ENCODE measurements at regions not wholly inside any gene's neighbourhood (a gene's known extent, or its start where the extent isn't known, plus 50 kb on each side); places are given as distances from the start of the nearest gene placed in this dataset.

DNA sequence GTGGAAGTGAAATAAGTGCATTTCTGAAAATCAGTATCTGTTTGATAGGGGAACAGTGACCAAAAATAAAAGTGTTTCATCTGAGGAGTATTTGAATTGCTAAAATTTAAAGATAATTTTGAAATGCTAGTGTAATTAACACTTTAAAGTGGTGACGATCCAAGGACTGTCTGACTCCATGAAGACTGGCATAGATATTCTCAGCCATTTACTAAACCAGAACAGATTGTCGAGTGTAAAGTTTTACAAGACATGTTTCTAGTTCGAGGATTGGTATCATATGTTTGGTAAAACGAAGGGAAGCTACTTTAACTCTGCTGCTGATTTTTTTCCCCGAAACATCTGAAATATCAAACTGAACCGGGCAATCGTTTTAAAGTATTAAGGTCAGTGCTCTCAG is 417.9 kb downstream of the EPHA4 start:
- ATAC-seq (no peak), DNase-seq (ENCODE audit: low spot score) (no peak)
- intact Hi-C loops (cut with DNase I): no loop called here

DNA sequence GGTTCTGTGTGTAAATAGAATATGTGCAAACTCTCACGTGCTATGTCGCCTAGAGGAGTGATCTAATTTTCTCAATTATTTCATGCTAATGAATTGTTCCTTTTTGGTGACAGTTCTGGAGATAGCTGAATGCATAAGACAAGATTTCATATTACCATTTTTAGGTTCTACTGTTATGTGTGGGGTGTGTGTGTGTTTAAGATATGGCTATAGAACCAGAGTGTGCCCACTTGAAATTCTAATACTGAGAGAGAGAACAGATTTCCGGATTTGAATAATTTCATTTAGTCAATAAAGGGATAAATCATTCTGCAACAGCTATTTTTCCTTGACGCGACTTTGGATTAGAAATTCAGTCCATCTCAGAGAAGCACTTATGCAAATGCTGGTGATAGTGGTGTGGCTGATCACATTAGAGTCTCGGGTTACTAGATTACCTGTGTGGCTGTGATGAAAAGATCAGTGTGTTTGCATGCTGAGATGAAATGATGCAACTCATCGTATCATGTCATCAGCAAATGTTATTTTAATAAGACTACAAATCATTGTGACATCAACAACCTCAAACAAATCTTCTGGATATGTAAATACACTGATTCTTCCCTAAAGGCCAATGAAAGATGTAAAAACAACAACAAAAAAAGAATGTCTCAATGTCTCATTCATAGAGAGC is 415.9 kb downstream of the EPHA4 start:
- intact Hi-C loops (cut with DNase I): no loop called here
- DNase-seq (ENCODE audit: low spot score) (no peak), ATAC-seq (no peak)

- DNase-seq (ENCODE audit: low spot score): no peak
- no peak for ATAC-seq
- intact Hi-C loops (cut with DNase I): no loop called here
Observed at GRCh38 chr2:221161186-221161585, 410.9 kb downstream of the EPHA4 start.

- peak; percentile 97 for ATAC-seq
- intact Hi-C loops (cut with DNase I): no loop called here
- DNase-seq (ENCODE audit: low spot score): no peak
Observed at GRCh38 chr2:221166292-221166691, 405.8 kb downstream of the EPHA4 start.

DNA sequence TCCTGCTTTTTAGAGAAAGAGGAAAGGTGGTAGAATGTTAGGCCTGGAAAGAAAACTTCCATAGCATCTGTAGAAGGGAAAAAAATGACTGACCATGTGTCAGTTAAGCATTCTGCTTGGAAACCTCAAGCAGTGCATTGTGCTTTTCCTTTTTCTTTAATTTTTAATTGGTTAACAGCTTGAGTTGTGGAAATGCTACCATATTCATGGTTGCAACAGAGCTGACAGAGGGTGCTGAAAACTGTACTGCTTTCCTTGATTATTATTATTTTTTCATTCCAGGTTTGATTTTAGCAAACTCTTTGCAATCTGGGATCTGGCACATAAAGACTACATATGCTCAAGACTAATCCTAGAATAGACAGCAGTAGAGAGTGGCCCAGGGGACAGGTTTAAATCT is 404.5 kb downstream of the EPHA4 start:
- ATAC-seq: no peak
- DNase-seq (ENCODE audit: low spot score): no peak
- intact Hi-C loops (cut with DNase I): no loop called here

GRCh38 chr2:221169724-221170123 is 402.4 kb downstream of the EPHA4 start:
- ATAC-seq (no peak), DNase-seq (ENCODE audit: low spot score) (no peak)
- intact Hi-C loops (cut with DNase I): no loop called here

- intact Hi-C loops (cut with DNase I): no loop called here
- no peak for DNase-seq (ENCODE audit: low spot score)
- ATAC-seq: no peak
Observed at GRCh38 chr2:221170548-221170947, 401.6 kb downstream of the EPHA4 start.

DNA sequence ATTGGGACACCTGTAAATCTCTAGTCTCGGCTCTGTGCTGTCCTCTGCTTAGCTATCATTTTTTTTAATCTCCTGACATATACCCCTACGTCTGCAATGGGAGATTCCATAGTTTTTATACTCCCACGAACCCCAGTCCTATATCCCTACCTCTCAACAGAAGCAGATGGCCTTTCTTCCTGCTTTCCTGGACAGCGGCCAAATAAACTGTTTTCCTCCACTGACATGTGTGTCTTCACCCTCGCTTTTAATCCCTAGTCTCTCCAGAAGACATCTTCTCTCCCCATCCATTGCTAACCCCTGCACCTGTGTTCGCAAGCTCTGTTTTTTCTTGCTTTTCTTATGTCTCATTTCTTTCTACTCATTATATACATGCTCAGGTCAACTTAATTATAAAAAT is 395.4 kb downstream of the EPHA4 start:
- intact Hi-C loops (cut with DNase I): no loop called here
- ATAC-seq: no peak
- no peak for DNase-seq (ENCODE audit: low spot score)

DNA sequence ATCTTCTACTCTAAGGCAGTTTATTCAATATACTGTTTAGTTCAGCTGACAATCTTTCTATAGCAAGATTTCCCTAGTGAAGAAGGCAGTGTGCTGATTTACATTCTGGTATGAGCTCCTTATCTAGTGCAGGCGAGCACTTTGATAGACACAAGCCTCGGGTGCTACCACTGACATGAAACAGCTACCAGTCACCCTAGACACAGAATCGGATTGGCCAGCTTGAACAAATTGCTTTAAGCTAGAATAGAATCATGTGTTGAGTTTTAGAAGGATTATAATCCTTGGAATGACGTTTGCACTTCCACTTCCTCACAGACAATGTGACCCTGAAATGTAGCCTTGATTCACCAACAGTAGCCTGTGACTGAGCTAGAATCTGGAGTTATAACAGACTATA is 394.0 kb downstream of the EPHA4 start:
- ATAC-seq (no peak), DNase-seq (ENCODE audit: low spot score) (no peak)
- intact Hi-C loops (cut with DNase I): no loop called here

DNA sequence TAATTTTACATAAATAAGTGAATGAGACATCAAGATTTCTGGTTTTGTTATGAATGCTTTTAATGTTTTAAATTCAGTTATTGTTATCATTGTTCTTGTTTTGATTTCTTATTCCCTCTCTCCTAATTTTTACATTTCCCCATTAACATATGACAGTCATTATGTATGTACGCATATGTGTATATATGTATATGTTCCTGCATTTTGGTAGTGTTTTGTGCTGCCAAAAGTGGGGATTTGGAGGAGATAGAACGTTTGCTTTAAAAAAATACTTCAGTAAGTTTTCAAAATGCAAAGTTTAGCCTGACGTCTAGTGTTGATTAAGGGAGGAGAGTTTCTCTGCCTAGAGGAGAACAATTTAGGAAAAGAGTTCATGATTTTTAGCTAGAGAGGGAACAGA is 385.2 kb downstream of the EPHA4 start:
- no peak for DNase-seq (ENCODE audit: low spot score)
- intact Hi-C loops (cut with DNase I): no loop called here

GRCh38 chr2:221189431-221190067 is 382.6 kb downstream of the EPHA4 start:
- intact Hi-C loops (cut with DNase I): no loop called here
- no peak for ATAC-seq
- DNase-seq (ENCODE audit: low spot score): no peak

More for the DNA sequence above, 385.2 kb downstream of the EPHA4 start:
- ATAC-seq: no peak

DNA sequence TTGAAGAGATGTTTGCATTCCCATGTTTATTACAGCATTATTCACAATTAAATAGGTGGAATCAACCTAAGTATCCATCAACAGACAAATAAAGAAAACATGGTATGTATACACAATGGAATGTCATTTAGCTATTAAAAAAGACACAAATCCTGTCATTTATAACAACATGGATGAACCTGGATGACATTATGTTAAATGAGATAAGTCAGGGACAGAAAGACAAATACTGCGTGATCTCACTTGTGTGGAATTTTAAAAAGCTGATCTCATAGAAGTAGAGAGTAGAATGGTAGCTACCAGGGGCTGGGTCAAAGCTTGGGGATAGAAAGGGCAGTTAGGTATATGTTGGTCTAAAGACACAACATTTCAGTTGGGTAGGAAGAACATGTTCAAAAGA is 376.3 kb downstream of the EPHA4 start:
- no peak for ATAC-seq
- intact Hi-C loops (cut with DNase I): no loop called here
- DNase-seq (ENCODE audit: low spot score): no peak

- intact Hi-C loops (cut with DNase I): no loop called here
- no peak for ATAC-seq
- DNase-seq (ENCODE audit: low spot score): no peak
Observed at GRCh38 chr2:221197225-221197856, 374.8 kb downstream of the EPHA4 start.

- intact Hi-C loops (cut with DNase I): no loop called here
- no peak for ATAC-seq
- DNase-seq (ENCODE audit: low spot score): no peak
Observed at GRCh38 chr2:221198309-221198708, 373.8 kb downstream of the EPHA4 start.

GRCh38 chr2:221200184-221200839 is 371.8 kb downstream of the EPHA4 start:
- intact Hi-C loops (cut with DNase I): no loop called here
- ATAC-seq (no peak), DNase-seq (ENCODE audit: low spot score) (no peak)

- DNase-seq (ENCODE audit: low spot score) (no peak), ATAC-seq (no peak)
- intact Hi-C loops (cut with DNase I): no loop called here
Observed at GRCh38 chr2:221202431-221202830, 369.7 kb downstream of the EPHA4 start.

DNA sequence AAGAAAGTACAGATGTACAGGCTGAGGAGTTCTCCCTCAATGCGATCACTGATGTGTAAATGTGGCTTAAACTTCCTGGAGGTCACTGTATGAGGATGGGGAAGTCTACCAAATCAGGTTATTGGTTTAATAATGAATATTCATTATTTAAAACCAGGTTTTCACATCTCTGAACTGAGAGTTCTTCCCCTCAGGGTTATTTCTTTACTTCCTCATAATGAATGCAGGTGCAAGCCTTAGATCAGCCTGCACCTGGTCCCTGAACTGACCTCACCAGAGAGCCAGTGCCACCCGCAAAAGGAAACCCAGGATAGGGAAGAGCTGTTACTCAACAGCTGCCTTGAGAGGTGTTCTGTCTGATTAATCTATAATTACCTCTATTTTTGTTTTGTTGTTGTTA is 369.0 kb downstream of the EPHA4 start:
- intact Hi-C loops (cut with DNase I): no loop called here
- ATAC-seq (no peak), DNase-seq (ENCODE audit: low spot score) (no peak)

DNA sequence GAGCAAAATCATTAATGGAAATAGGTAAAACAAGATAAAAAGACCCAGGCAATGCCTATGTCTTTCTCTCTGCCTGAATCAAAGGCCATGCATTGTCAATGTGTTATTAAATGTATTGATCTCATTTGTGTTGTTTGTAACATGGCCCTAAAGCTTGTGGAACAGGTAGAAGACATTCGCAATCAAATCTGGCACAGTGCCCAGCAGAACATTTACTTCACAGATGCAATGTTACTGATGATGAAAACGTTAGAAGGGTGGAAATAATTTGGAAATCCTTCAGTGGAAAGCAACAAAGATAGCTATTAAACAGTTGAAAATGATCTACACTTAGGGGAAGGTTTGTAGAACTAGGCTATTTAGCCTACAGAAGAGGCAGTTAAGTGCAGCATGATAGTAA is 368.2 kb downstream of the EPHA4 start:
- DNase-seq (ENCODE audit: low spot score): no peak
- ATAC-seq: no peak
- intact Hi-C loops (cut with DNase I): no loop called here

DNA sequence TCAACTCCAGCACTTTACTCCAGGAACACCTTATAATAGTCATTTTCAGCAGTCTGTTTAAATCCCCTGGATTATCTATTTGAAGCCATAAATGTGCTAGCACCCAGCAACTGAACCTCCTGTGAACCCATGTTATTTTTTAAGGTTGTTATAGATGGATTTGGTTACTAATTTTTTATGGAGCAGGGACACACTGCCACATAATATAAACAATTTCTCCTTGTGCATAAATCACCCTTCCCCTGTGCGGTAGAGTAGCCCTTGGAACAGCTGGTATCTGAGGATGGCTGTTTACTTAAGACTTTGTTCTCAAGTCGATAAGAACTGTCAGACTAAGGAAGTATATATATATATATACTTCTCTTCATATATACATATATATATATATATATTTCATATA is 367.4 kb downstream of the EPHA4 start:
- no peak for ATAC-seq
- intact Hi-C loops (cut with DNase I): no loop called here

GRCh38 chr2:221205103-221205673 is 366.9 kb downstream of the EPHA4 start:
- intact Hi-C loops (cut with DNase I): no loop called here
- ATAC-seq: no peak
- no peak for DNase-seq (ENCODE audit: low spot score)

More for the DNA sequence above, 367.4 kb downstream of the EPHA4 start:
- no peak for DNase-seq (ENCODE audit: low spot score)
